Astrocyte of the hippocampus (primary cell): ENCODE measurements at regions not wholly inside any gene's neighbourhood (a gene's known extent, or its start where the extent isn't known, plus 50 kb on each side); places are given as distances from the start of the nearest gene placed in this dataset.

ENCODE experiments used
- DNase-seq: peaks from one replicate; pipeline ENCODE4 v3.0.0; 2011; ENCODE audit warnings: low read depth, low spot score

GRCh38 chr3:124091716-124092115 lies 99.8 kb upstream of the ROPN1 start:
- DNase-seq = no peak

GRCh38 chr3:124092811-124093210 lies 100.9 kb upstream of the ROPN1 start:
- DNase-seq = peak; percentile 83

GRCh38 chr3:124094496-124094895 lies 102.6 kb upstream of the ROPN1 start:
- no peak for DNase-seq

- peak; percentile 41 for DNase-seq
These were observed 105.6 kb upstream of the ROPN1 start for GRCh38 chr3:124097362-124098131.

DNA sequence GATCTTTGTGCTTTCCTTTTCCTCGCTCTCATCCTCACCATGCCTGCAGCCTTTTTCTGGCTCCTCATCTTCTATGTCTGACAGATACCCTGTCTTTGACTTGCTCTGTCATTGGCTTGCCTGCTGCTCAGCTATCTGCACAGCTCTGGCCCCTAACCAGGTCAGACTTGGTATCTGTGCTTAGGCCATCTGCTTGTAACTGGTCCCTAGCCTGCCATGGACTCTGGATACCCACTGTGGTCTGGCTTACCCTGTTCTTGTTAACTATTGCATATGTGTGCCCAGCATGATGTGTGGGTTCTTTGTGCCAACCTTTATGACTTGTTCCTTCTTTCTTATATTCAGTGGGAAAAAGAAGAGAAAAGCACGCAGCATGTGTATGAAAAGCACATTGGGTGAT lies 109.7 kb upstream of the ROPN1 start:
- no peak for DNase-seq

- peak; percentile 42 for DNase-seq
These were observed 115.4 kb upstream of the ROPN1 start for GRCh38 chr3:124107104-124107890.

DNA sequence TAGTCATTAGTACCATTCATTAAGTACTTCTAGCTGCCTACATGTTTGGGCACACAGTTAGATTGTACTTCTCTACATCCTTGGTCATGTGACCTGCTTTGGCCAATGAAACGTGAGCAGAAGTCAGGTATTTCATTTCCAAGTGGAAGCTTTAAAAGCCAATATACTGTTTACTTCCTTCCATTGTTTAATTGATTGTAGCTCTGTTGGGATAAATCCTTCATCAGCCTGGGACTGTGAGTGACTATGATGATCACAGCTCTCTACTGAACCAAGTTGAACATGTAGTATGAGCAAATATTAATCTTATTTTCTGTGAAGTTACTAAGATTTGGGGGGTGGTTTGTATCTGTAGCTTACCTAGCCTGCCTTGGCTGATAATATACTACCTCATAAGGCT lies 116.5 kb upstream of the ROPN1 start:
- DNase-seq = no peak

DNA sequence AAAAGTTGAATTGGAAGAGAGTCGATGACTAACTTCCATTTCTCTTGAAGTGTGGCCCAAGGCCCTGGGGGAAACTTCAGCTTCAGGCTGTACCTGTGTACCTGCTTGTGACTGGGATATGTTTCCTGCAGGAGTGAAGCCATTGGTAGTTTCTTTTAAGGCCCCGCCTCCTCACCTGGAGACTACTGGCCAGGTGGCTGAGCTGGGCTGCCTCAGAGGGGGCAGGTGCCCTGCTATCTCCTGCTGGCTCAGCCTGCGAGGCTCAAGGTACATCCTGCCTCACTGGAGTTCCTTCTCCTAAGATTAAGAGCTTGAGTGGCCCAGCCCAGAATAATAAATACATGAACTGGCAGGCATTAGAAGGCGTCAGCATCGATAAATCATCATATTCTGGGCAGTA lies 121.6 kb upstream of the ROPN1 start:
- DNase-seq = no peak

DNA sequence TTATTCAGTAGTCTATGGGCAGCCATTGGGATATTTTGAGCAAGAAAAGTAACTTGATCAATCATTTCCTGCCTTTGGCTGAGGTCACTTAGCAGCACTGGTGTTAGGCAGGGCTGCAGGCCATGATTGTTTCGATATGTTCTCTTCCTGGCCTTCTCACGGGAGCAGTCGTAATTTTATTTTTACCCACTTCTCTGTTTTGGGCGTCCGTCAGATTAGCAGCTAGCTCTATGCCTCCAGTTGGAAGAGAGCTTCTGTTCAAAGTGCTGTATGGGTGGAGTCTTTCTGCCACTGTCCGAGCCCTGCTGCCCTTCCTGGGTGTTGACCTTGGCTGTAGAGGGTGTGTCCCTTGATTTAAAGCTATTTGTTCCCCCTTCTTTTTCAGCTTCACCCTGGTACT lies 123.4 kb upstream of the ROPN1 start:
- DNase-seq = no peak

DNA sequence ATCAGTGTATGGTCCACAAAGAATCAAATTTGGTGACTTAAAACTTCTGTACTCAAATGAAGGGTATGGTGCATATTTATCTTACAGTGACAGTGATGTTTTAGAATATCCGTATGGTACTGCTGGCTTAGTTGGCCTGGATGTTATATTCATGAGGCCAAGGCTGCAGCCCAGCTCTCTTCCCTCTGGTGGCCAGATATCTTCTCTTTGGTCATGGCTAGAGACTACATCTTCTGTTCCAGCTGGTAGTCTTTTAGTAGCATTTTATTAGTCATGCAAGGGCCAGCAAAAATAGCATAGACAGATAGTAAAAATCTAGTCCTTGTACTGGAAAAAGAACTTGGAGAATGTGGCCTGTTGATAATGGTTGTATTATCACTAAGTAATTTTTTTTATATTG lies 124.0 kb upstream of the ROPN1 start:
- DNase-seq = no peak

GRCh38 chr3:124116906-124117305 lies 125.0 kb upstream of the ROPN1 start:
- no peak for DNase-seq

DNA sequence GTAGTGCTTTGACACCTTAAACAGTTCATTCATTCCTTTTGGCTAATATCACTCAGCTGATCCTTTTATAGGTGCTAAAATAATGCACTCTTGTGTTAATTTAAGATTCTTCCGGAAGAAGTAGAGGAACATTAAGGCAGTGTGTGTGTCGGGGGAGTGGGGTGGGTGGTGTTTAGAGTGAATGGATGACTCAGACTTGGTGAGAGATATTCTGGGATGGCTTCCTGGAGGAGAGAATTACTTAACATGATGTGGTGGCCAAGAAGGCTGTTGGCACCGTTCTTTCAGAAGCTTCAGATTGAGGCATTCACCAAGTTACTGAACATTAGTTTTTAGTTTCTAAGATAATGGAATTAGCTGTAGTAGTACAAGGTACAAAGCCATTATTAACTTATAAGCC lies 125.6 kb upstream of the ROPN1 start:
- DNase-seq = peak; percentile 51

GRCh38 chr3:124118397-124118796 lies 126.5 kb upstream of the ROPN1 start:
- no peak for DNase-seq

- DNase-seq = peak; percentile 44
These were observed 127.3 kb upstream of the ROPN1 start for GRCh38 chr3:124119056-124119716.

DNA sequence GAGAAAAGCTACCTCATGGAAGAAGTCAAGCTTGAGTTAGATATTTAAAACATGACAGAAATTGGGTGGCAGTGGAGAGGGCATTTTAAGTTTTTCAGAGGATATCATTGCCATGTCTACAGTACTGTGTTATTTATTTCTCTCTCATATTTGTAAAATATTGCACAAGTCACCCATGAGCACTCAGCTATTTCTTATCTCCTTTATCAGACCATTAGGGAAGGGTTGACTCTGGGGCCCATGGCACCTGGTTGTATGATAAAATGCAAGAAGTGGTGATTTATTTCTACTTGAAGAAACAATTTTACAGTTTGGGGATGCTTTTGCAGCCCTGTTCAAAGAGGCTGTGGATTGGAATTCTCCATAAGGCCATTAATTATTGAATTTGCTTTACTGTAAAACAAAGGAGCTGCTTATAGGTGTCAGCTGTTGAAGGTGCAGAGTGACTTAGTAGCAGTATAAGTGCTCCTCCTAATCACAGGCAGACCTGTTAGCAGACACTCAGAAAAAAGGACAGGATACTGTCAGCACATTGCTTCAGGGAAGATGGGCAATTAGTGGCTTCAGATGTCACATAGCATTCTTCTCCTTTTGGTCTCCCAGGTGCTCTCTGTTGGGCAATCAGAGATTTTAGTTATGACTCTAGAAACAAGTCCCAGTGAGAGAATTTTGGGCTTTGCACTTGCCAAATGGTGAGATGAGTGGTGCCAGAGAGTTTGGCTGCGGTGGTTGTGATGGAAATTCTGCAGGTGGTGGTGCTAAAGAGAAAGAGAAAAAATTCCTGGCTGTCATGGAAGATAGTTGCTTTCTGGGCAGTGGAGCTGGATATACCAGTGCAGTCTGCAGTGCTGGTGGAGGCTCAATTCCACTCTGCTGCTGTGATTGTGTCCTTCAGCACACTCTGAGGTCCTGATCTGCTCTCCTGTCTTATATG lies 129.7 kb upstream of the ROPN1 start:
- DNase-seq = no peak

GRCh38 chr3:124125315-124125714 lies 133.4 kb upstream of the ROPN1 start:
- no peak for DNase-seq

DNA sequence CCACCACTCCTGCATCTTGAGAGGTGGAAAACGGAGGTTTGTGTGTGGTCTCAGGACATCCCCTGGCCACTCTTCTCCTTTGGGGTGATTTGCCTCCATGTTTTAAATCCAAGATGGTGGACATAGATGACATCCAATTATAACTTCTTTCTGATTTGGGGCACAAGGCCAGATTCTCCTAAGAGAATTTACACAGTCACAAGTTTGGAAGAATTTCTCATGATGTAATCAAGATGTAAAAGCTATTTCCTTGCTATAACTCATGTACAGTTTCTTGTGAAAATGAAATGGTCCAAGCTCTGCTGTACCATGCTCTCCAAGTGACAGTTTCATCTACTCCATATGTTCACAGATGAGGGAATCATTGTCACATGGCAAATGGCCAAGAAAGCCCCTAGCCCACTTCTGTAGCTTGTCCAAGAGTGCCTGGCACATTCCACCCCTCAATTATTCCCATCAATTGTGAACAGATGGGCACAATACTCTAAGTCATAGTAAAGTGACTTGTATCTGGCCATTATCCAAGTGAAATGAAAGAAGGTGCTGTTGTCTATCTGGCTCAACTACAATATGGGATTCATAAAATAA lies 134.6 kb upstream of the ROPN1 start:
- no peak for DNase-seq

DNA sequence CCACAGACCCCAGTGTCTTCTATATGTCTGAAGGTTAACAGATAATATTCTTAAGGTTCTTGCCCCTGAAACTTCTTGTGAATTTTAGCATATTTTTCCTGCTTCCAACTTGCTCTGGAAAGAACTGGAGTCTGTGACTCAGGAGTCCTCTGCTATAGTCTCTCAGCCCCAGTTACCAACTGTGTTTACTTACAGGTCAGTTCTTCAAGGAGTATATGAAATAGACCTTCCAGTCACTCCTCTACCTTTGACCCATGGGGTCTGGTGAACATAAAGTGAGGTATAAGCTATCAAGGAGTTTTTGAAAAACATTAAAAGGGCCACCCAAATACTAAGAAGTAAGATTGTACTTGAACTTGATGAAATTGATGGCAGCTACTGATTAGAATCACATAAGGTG lies 139.2 kb upstream of the ROPN1 start:
- no peak for DNase-seq

DNA sequence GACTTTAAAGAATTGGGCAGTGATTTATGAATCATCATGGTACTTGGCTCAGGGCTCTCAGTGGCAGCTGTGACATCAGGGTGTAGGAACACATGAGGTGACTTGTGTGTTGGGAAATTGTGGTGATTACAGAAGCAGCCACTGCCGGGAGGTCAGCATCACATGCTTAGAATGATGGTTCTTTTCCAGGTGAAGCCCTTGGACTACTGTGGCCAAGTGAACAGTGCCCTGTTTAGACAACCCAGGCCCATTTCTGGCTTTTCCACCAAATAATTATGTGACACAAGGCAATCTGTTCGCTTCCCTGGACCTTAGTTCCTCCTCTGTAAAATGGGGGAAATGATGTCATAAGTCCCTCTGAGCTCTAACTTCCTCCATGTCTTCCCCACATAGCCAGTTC lies 139.7 kb upstream of the ROPN1 start:
- peak; percentile 33 for DNase-seq

GRCh38 chr3:124132813-124133212 lies 140.9 kb upstream of the ROPN1 start:
- no peak for DNase-seq

DNA sequence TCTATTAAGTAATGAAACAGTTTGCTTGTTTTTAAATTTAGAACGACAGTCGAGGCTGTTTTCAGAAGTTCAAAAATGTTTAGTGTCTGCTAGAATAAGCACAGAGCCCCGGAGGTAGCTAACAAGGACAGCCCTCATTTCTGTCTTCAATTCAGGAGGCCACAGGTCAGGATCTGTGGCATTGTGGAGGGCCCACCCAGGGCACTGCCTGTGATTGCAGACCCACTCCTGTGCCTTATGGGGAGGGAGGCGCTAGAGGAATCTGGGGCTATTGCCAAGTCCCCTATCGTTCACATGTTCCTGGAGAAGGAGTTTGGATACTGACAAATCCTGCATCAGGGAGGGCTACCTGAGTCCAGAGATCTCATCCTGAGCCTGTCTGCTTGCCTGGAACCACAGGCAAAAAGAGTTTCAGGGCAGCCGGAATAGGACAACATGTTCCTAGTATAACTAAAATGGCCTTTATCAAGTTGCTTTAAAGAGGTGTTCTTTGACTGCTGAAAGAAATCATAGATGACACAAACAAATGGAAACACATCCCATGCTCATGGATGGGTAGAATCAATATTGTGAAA lies 141.5 kb upstream of the ROPN1 start:
- no peak for DNase-seq
